ENCODE measurements at regions not wholly inside any gene's neighbourhood (a gene's known extent, or its start where the extent isn't known, plus 50 kb on each side); places are given as distances from the start of the nearest gene placed in this dataset.
"Not testable (repeated sequence)": the region's sequence is repeated elsewhere in the genome, so short reads cannot be mapped to it uniquely, and the experiment has no call there.

DNA sequence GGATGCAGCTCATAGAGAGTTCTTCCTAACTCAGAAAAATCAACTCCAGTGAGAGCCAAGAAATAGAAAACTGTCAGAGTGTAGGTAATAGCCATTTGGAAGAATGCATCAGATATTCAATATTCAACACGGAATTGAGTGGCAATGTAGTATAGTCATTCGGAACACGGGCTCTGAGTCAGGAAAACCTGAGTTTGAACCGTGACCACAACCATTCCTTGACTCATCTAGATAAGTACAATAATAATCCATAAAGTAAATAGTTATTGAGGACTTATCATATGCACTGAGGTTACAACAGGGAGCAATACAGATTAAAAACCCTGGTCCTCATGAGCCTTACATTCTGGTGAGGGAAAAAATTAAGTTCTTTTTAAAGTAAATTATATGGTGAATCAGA, 62.6 kb upstream of the PHF21A start:
- FAIRE-seq = no peak

DNA sequence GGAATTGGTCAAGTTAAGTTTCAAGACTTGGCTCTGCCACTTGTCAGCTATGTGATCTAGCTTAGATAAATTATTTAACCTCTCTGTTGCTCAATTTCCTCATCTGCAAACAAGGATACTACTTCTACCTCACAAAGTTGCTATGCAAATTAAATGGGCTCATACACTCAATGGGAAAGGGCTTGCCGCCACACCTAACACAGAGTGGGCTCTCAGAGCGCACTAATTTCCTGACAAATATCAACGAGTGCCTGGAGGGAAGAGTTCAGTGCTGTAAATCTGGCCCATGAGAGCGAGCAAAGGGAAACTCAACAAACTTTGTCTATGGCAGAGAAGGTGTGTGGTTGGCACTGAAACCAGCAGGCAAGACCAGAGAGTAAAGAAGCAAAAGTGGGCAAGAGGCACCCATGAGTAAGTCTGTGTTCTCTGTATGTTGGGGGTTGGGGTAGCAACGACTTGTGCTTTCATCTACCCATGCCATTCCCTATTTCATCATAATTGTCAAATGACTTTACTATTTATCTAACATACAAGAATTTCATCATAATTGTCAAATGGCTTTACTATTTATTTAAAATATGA, 60.7 kb upstream of the PHF21A start:
- no peak for FAIRE-seq
- no peak for DNase-seq (ENCODE audit: low spot score)

More for the DNA sequence above, 62.6 kb upstream of the PHF21A start:
- no peak for DNase-seq (ENCODE audit: low spot score)

DNA sequence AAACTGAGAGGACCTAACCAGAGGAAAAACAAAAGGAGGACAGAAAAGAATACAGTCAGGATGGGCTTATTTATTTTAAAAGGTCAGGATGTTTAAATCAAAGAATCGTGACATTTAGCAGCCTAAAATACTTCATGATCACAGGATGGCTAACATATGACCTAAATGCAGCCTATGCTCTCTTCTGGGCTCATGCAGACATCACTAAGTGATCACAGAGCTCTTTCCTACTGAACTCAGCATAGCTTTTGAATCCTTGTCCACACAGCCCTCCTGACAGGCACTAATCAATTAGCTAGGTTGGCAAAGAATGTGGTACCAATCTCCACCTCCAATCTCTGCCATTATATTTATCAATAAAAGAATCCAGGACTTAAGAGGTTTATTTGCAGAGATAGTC, 60.1 kb upstream of the PHF21A start:
- FAIRE-seq (no peak), DNase-seq (ENCODE audit: low spot score) (no peak)

DNA sequence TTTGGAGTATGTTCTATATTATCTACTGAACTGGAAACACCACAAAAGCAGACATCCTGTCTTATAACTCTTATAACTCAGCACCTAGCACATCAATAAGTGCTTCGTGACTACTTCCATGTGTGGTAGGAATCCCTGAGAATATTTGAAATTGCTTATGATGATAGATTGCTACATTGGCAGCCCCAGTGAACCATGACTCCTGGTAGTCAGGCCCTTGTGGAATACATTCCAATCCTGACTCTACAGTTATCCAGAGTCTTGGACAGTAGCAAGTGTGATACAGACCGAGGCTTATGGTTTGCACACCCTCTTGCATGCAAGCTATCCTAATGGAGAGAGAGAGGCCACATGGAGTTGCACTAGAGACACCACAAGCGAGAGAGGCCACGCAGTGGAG, 59.5 kb upstream of the PHF21A start:
- FAIRE-seq (no peak), DNase-seq (ENCODE audit: low spot score) (no peak)

DNA sequence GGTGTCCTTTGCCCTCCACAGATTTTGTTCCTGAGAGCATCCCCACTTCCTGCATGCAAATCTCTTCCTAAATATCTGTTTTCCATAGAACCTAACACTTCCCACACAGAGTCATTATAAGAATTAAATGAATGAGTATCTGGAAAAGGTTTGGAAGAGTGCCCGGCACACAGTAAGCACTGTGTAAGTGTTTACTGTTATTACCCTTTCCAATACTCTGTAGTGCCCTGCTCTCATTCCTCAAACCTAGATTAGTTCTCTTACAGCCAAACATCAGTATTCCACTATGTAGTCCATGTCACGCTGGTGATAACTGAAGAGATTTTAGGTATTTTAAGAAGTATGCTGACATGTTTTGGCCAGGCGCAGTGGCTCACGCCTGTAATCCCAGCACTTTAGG, 57.3 kb upstream of the PHF21A start:
- DNase-seq (ENCODE audit: low spot score) (no peak), FAIRE-seq (no peak)

DNA sequence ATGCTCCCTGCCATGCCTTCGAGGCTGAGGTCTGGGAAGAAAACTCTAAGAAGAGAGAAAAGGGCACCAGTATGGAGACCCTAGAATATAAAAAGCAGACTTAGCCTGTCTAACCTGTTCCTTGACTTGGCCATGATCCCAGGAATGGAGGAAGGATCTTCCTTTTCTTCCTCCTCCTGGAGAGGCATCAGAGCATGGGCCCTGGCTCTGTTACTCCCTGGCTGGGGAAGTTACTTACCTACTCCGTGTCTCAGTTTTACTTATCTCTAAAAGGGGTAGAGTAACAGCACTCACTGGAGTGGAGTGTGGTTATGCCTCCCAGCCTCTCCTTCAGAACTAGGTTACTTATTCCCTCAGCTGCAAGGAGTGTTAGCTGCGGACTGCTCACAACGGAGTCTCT, 55.2 kb upstream of the PHF21A start:
- DNase-seq (ENCODE audit: low spot score) = no peak
- no peak for FAIRE-seq

DNA sequence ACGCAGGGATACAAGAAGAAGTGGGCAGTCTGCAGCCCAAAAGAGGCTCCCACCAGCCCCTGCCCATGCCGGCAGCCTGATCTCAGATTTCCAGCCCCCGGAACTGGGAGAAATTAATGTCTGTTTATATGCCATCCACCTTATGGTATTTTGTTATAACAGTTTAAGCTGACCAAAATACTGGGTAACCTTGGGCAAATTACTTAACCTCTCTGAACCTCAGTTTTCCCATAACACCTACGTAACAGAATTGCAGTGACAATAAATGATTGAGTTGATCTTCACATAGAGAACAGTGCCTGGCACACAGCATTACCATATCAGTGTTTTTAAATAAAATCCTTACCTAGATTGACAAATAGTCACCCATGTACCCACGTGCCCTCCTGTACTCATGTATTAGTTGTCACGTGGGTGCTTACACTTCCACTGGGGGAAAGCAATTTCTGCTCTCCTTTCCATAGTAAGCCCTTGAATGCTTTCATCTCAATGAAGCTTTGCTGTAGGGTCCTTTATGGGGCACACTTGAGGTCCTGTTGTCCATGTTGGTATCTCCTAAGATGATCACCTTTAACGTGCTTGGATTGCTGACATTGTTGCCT, 54.2 kb upstream of the PHF21A start:
- FAIRE-seq = no peak
- DNase-seq (ENCODE audit: low spot score) = no peak

DNA sequence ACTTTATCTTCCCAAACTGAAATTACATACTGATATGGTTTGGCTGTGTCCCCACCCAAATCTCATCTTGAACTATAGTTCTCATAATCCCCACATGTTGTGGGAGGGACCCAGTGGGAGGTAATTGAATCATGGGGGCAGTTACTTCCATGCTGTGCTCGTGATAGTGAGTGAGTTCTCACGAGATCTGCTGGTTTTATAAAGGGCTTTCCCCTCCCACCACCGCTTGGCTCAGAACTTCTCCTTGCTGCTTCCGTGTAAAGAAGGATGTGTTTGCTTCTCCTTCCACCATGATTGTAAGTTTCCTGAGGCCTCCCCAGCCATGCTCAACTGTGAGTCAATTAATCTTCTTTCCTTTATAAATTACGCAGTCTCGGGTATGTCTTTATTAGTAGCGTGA, 50.4 kb upstream of the PHF21A start:
- not testable (repeated sequence) for DNase-seq (ENCODE audit: low spot score); FAIRE-seq

Measured in urothelium cell line (cell line).